Left ventricle myocardium superior (tissue), 1 donor: ENCODE measurements at regions not wholly inside any gene's neighbourhood (a gene's known extent, or its start where the extent isn't known, plus 50 kb on each side); places are given as distances from the start of the nearest gene placed in this dataset.
"Not testable (repeated sequence)": the region's sequence is repeated elsewhere in the genome, so short reads cannot be mapped to it uniquely, and the experiment has no call there.

Experiments
- ATAC-seq: fragments of 200-7000 bp; cut with Tn5 transposase; one replicate; pipeline ENCODE4 v1.9.1; 2020; ENCODE audit warnings: mild to moderate bottlenecking, moderate library complexity
- DNase-seq: peaks from one replicate; pipeline ENCODE4 v3.0.0-alpha.2; 2020
- intact Hi-C: fragments of 100-400 bp; cut with micrococcal nuclease; formaldehyde crosslinking; loops from one replicate; pipeline ENCODE4 v1.11.0; 2022
- donor health status: DM: no; HTN: yes; CAD: no; lungs with severe emphysema.

DNA sequence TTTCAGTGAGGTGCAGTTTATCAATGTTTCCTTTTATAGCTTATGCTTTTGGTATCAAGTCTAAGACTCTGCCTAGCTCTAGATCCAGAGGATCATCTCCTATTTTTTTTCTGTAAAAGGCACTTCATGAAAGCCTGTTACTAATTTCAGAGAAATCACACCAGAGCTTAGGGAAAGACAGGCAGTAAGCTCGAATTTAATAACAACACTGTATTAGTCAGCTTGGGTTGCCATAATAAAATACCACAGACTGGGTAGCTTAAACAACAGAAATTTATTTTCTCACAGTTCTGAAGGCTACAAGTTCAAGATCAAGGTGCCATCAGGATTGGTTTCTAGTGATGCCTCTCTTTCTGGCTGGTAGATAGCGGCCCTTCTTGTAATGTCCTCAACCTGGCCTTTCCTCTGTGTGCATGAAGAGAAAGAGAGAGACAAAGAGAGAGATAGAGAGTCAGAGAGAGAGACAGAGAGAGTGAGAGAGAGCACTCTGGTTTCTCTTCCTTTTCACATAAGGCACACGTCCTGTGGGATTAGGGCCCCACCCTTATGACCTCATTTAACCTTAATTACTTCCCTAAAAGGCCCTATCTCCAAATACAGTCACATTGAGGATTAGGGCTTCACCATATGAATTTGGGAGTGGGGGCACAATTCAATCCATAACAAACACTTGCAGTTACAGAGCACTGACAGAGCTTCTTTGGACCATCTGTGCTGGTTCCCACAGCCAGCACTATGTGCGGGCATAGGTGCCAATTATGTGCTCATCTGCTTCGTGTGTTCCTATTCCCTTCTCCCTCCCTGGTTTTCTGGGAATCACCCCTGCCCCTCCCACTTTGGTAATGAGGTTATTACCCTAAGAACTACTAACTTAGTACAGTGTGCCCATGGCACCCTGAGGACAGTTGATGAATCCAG lies 114.8 kb upstream of the MED14 start:
- ATAC-seq (no peak), DNase-seq (no peak)
- intact Hi-C loops: no loop called here

DNA sequence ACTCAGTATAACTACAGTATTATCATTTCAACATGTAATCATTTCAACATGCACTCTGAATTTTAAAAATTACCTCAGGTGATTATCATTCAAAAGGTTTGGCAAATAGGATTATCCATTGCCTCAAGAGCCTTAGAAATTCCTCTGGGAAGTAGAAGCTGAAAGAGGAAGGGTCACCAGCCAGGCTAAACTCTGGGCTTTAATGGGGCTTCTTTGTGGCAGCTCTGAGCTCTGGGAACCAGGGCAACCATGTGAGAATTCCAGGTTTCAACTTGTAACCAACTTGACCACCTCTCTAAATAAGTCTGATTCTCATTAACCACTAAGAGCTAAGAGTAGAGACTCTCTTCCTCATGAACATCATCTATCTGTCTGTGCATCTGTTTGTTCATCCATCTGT lies 117.2 kb upstream of the MED14 start:
- DNase-seq: no peak
- intact Hi-C loops: no loop called here
- ATAC-seq: no peak

DNA sequence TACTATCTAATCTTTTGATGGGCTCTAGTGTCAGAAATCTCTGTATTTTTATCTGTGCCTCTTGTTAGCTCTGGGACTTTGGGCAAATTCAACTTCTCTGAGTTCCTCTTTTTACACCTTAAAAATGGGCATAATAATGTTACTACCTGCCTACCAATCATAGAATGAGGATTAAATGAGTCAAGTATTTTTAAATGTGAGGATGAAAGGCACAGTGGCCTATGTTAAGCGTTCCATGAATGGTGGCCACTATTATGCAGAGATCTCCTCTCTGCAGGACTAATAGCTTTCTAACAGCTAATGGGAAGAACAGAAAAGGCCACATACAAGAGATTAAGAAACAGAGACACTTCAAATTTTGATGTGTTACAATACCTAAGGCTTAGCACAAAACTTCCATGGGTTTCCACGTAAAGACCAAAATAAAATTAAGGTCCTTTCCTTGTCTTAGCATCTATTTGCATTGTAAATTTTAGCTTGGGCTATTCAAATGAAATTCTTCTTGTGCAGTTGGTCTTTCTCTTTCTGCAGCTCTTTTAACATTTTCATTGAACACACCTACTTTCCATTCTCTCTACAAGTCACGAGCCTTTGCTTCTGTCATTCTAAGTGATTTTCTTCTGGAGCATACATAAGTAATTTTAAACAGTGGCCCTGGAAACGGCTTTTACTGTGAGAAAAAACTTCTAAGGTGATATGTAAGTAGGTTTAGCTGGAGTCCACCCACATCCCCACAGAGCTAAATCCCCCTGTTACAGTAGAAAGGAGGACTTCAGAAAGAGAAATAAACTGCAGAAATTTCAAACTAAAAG lies 117.9 kb upstream of the MED14 start:
- no peak for DNase-seq
- intact Hi-C loops: no loop called here
- ATAC-seq: no peak

DNA sequence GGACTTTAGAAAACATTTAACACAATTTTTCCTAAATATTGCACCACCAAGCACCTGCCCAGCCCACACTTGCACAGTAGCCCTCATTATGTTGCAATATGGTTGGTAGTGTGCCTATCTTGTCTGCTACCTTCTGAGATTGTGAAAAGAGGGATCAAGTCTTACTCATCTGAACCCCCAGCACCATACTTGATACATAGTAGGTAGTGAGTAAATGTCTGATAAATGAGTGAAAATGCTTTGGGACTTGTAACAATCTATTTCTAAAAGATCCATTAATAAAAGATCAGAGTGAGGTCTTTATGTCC lies 118.4 kb upstream of the MED14 start:
- intact Hi-C loops: no loop called here
- ATAC-seq (no peak), DNase-seq (no peak)

DNA sequence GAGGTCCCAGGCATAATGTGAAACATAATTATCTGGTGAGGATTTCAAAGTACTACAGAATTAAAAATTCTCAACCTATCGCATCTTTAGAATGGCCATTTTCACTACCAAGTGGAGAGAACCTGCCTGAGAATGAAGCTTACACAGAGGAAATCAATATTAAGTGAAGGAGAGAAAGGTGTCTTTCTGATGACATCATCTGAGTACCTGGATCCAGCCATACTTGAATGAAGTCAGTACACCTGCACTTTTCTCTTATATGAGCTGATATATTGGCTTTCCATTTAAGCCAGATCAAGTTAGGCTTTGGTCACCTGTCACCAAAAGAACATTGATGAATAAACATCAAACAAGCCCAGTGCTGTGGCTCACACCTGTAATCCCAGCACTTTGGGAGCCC lies 118.9 kb upstream of the MED14 start:
- intact Hi-C loops: no loop called here
- DNase-seq: no peak
- no peak for ATAC-seq

DNA sequence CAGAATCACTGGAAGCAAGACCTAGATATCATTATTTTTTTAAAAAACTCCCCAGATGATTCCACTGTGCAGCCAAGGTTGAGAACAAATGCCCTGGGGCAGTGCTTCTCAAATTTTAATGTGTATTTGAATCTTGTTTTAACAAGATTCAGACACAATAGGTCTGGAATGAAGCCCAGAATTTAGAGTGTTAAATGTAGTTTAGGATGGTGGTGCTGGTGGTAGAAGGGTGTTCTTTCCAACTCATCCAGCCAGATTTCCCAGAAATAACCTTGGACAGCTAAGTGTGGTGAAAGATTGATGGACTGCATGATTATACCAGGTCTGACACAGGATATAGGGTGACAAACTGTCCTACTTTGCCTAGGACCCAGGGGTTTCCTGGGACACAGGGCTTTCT lies 120.1 kb upstream of the MED14 start:
- peak; percentile 71 for ATAC-seq
- no peak for DNase-seq
- intact Hi-C loops: no loop called here

DNA sequence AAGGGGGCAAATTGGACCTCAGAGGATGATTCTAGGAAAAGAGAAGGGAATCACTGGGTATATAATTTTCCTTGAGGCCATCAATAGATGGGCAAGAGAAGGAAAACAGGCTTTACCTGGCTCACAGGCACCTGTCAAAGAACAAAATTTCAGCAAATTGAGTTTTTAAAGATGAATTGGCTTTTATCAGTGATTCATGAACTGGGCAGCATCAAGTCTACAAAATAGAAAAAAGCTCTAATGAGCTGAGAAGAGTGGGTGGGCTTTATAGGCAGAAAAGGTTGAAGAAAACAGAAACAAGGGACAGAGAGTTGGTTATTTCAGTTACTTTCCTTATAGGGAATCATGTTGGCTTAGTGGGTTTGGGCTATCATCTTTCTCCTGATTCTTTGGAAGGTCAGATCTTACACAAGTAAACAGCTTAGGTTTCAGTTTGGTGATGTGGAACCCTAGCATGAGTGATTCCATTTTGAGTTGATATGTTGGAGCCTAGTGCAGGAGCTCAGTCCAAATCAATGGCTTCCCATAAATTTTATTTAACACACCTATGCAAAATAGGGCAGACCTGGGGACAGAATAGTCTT lies 120.7 kb upstream of the MED14 start:
- no peak for ATAC-seq
- intact Hi-C loops: no loop called here
- DNase-seq: no peak

DNA sequence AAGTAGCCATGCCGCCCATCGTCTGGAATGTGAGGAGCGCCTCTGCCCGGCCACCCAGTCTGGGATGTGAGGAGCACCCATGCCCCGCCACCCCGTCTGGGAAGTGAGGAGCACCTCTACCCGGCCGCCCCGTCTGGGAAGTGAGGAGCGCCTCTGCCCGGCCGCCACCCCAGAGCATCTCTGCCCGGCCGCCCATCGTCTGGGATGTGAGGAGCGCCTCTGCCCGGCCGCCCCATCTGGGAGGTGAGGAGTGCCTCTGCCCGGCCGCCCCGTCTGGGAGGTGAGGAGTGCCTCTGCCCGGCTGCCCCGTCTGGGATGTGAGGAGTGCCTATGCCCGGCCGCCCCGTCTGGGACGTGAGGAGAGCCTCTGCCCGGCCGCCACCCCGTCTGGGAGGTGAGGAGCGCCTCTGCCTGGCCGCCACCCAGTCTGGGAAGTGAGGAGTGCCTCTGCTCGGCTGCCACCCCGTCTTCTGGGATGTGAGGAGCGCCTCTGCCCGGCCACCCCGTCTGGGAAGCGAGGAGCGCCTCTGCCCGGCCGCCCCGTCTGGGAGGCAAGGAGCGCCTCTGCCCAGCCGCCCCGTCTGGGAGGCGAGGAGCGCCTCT lies 126.7 kb upstream of the MED14 start:
- DNase-seq, intact Hi-C loops, ATAC-seq: not testable (repeated sequence)

DNA sequence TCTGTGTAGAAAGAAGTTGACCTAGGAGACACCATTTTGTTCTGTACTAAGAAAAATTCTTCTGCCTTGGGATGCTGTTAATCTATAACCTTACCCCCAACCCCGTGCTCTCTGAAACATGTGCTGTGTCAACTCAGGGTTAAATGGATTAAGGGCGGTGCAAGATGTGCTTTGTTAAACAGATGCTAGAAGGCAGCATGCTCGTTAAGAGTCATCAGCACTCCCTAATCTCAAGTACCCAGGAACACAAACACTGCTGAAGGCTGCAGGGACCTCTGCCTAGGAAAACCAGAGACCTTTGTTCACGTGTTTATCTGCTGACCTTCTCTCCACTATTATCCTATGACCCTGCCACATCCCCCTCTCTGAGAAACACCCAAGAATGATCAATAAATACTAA lies 127.9 kb upstream of the MED14 start:
- intact Hi-C loops, DNase-seq, ATAC-seq: not testable (repeated sequence)

DNA sequence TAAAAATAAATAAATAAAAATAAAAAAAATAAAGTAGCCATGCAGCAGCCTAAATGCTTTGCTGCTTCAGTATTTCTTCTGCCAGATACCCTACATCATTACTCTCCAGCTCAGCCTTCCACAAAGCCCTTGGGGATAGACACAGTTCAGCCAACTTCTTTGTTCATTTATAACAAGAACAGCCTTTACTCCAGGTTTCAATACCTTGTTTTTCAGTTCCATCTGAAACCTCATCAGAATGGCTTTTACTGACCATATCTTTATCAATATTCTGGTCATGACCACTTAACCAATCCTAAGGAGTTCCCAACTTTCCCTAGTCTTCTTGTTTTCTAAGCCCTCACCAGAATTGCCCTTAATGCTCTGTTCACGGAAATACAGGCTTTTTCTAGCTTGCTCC lies 128.3 kb upstream of the MED14 start:
- DNase-seq (no peak), ATAC-seq (no peak)
- intact Hi-C loops: no loop called here

DNA sequence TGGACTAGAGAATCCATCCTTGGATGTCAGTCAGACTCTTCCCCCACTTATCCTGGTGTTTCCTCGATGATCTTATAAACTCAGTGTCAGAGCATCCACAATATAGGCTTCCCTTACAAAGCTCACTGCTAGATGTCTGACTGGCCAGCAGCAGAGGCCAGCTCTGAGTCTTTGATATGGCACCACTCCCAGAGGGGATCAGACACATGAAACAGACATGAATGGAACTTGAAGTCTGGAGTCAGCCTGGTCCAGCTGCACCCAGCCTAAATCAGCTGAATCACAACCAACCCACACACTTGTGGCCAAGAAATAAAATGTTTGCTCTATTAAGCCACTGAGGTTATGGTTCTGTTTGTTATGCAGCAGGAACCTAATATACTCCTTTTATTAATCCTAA lies 129.6 kb upstream of the MED14 start:
- ATAC-seq (peak; percentile 66), DNase-seq (no peak)
- intact Hi-C loops: no loop called here

DNA sequence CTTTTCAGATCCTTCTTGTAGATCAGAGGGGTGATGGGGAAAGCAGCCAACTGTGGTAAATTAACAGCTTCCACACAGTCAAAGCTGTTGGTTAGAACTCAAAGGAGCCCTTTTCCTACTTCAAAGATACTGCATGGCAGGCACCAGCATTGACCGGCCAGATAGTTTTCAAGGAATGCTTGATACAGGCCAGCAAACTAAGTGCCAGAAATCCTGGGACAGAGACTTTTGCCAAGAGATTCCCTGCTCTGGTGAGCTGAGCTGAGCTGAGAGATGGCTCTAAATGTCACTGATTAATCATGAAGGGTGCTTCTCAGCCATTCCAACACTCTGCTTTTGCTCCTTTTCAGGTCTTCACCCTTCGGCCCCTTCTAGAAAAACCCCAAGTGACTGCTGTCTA lies 131.6 kb upstream of the MED14 start:
- DNase-seq: peak; percentile 25
- ATAC-seq: peak; percentile 93
- intact Hi-C loops: no loop called here

DNA sequence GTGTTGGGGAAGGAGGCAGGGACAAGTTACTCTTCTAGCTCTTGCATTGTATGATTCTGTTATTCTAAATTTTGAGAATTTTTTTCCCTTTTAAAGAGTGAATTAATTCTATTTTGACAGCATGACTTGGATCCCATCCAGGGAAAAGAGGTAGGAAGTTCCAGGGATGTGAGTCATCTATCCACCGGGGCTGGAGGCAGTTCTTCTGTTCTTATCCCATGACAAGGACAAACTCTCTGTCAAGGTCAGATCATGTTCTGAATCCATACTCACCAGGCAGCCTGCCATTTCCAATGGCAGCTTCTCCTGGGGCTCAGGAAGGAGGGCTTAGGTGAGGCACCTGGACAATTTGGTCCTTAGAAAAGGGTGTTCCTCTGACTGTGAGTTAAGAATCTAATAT lies 132.0 kb upstream of the MED14 start:
- ATAC-seq (peak; percentile 70), DNase-seq (no peak)
- intact Hi-C loops: no loop called here

DNA sequence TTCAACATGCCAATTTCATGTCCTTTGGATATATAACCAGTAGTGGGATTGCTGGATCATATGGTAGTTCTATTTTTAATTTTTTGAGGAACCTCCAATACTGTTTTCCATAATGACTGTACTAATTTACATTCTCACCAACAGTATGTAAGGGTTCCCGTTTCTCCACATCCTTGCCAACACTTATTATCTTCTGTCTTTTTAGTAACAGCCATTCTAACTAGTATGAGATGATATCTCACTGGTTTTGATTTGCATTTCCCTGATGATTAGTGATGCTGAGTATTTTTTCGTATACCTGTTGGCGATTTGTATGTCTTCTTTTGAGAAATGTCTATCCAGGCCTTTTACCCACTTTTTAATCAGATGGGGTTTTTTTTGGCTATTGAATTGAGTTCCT lies 133.5 kb upstream of the MED14 start:
- DNase-seq: no peak
- no peak for ATAC-seq
- intact Hi-C loops: no loop called here

DNA sequence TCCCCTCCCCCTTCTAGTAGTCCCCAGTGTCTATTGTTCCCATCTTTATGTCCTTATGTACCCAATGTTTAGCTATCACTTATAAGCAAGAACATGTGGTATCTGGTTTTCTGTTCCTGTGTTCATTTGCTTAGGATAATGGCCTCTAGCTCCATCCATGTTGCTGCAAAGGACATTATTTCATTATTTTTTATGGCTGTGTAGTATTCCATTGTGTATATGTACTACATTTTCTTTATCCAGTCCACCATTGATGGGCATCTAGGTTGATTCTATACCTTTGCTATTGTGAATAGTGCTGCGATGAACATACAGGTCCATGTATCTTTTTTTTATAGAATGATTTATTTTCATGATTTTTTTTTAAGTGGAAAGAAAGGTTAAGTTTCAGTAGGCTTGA lies 135.6 kb upstream of the MED14 start:
- DNase-seq, ATAC-seq, intact Hi-C loops: not testable (repeated sequence)

DNA sequence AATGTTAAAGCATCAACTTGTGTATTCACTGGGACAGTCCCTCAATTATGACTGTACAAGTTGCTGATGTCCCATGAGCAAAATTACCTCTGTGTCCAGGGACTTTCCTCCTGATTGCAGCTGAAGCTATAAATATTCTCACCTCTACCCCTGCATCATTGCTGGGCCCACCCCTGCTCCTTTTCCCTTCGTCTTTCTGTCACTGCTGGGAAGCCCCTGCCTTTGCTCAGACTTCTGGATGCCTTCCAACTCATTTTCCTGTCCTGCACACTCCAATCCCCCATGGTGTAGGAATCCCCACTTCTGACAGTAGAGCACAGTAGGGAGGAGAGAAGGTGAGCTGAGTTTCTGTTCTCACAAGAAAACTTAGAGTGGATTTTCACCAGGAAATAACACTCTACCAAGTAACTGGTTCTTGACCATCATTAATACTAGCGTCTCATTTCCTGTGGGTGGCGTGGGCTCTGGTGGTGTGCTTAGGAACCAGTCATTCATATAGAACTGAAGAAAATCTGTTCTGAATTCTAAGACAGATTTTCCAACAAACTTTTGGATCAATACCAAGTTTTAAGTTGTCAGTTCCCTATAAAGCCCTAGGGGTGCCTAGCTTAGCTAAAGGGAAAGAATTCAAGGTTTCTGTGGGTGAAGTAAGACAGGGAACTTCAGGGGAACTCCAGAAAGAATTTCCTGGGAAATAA lies 136.2 kb upstream of the MED14 start:
- no peak for ATAC-seq
- intact Hi-C loops: no loop called here
- no peak for DNase-seq

DNA sequence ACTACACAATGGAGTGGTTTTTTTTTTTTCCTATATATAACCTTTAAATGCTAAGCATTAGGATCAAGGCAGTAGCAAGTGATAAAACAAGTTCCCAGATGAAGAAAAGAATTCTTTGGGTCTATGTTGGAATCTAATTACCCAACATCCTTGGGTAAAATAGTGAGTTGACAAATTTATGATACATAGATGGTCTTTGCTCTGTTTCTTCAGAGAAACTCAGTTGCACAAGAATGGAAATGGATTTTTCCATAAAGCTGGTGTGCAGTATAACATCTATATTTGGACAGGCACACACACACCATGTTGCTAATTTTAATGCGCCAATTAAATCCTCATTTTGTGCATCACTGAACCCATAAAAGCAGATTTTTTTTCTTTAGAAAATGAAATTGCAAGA lies 137.0 kb upstream of the MED14 start:
- no peak for DNase-seq
- ATAC-seq: no peak
- intact Hi-C loops: no loop called here

DNA sequence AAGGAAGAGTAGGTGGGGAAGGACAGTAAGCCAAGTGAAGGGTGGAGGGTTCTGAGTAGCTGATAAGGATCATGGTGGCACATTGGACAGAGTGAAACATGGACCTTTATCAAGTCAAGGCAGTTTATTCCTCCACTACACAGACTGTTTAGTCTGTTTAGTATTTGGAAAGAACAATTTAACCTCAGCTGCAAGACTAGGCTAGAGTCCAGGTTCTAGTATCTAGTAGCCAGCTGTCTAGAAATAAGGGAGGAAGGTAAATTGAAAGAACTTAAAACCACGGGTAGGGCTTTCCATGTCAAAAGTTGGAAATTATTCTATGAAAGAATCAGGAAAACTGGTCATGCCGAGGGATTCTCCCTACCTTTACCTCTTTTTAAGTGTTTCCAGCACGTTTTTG lies 140.1 kb upstream of the MED14 start:
- DNase-seq (no peak), ATAC-seq (no peak)
- intact Hi-C loops: no loop called here

DNA sequence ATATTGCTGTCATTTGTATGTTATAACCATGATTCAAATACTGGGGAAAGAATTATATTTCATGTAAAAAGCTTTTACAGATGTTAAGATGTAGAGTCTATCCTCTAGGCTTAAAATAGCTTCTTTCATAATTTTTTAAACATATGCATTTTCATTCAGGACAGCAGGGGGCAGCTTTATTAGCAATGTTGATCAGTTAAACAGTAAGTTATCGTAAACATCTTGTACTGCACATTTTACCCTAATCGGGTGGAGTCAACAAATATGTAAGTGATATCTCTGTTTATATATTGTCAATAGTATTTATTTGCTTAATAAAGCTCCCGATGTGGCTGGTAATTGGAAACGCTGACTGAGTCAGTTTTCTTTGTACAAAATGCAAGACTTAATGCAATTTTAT lies 142.5 kb upstream of the MED14 start:
- DNase-seq: no peak
- intact Hi-C loops: no loop called here
- no peak for ATAC-seq
